GM12873 (cell line): ENCODE measurements at regions not wholly inside any gene's neighbourhood (a gene's known extent, or its start where the extent isn't known, plus 50 kb on each side); places are given as distances from the start of the nearest gene placed in this dataset.

ENCODE experiments used
- CTCF ChIP-seq: IDR thresholded peaks from 2 replicates; pipeline ENCODE4 v1.5.1; 2012; ENCODE audit warnings: low read depth, mild to moderate bottlenecking, moderate library complexity, low read length, control low read depth; ENCODE audit not compliant: insufficient read depth; ENCODE audit errors: missing control alignments

GRCh38 chr4:144223149-144223548 lies 82.6 kb upstream of the GYPA start:
- TF ChIP-seq CTCF = no peak

- no peak for TF ChIP-seq CTCF
Measured at GRCh38 chr4:144223661-144224060, 83.1 kb upstream of the GYPA start.

- TF ChIP-seq CTCF = no peak
Measured at GRCh38 chr4:144259285-144259684, 118.8 kb upstream of the GYPA start.

GRCh38 chr4:144267084-144267483 lies 126.6 kb upstream of the GYPA start:
- TF ChIP-seq CTCF = no peak

- TF ChIP-seq CTCF = no peak
Measured at GRCh38 chr4:144280688-144281087, 140.2 kb upstream of the GYPA start.

- TF ChIP-seq CTCF = no peak
Measured at GRCh38 chr4:144283526-144283925, 143.0 kb upstream of the GYPA start.

- no peak for TF ChIP-seq CTCF
Measured at GRCh38 chr4:144284026-144284425, 143.5 kb upstream of the GYPA start.
